Rectal smooth muscle tissue (tissue), 1 donor: ENCODE measurements at regions not wholly inside any gene's neighbourhood (a gene's known extent, or its start where the extent isn't known, plus 50 kb on each side); places are given as distances from the start of the nearest gene placed in this dataset.
A peak's percentile ranks its signal among the peaks of the same experiment; 100 is the strongest.

Source experiments
- H3K27ac ChIP-seq: one replicate; pipeline ENCODE4 v1.7.0; 2013; ENCODE audit warnings: low read depth, low read length, inconsistent platforms
- H3K27me3 ChIP-seq: one replicate; pipeline ENCODE4 v1.7.0; 2013; ENCODE audit warnings: low read length; ENCODE audit not compliant: control insufficient read depth, insufficient read depth
- H3K36me3 ChIP-seq: one replicate; pipeline ENCODE4 v1.7.0; 2013; ENCODE audit warnings: low read length; ENCODE audit not compliant: control insufficient read depth, insufficient read depth
- H3K4me1 ChIP-seq: one replicate; pipeline ENCODE4 v1.7.0; 2013; ENCODE audit warnings: low read length; ENCODE audit not compliant: control insufficient read depth, insufficient read depth
- H3K4me3 ChIP-seq: one replicate; pipeline ENCODE4 v1.7.0; 2013; ENCODE audit warnings: low read length
- H3K9ac ChIP-seq: one replicate; pipeline ENCODE4 v1.7.0; 2013; ENCODE audit warnings: low read length

- Histone ChIP-seq H3K4me3 (no peak overlapping the region), H3K27me3 (no peaks in the 10 kb centered on the region), H3K36me3 (no peaks in the 10 kb centered on the region), H3K4me1 (peaks cover 3% of the 10 kb centered on the region), H3K9ac (no peak overlapping the region), H3K27ac (no peak overlapping the region)
These were observed 326.6 kb upstream of the PROK2 start for GRCh38 chr3:72111265-72112205.

- no peaks in the 10 kb centered on the region for H3K36me3 ChIP-seq
- H3K27ac ChIP-seq = no peak overlapping the region
- H3K4me1 ChIP-seq = peaks cover 3% of the 10 kb centered on the region
- H3K4me3 ChIP-seq = no peak overlapping the region
- H3K27me3 ChIP-seq = no peaks in the 10 kb centered on the region
- H3K9ac ChIP-seq = no peak overlapping the region
These were observed 324.6 kb upstream of the PROK2 start for GRCh38 chr3:72109327-72110259.

GRCh38 chr3:72105306-72105705, 320.4 kb upstream of the PROK2 start:
- Histone ChIP-seq H3K27ac (no peak overlapping the region), H3K4me3 (no peak overlapping the region), H3K27me3 (no peaks in the 10 kb centered on the region), H3K4me1 (peaks cover 4% of the 10 kb centered on the region), H3K9ac (no peak overlapping the region), H3K36me3 (no peaks in the 10 kb centered on the region)

GRCh38 chr3:72102112-72102616, 317.2 kb upstream of the PROK2 start:
- H3K27ac ChIP-seq = no peak overlapping the region
- peaks cover 4% of the 10 kb centered on the region for H3K4me1 ChIP-seq
- H3K4me3 ChIP-seq = no peak overlapping the region
- peak overlapping the region; percentile 10 for H3K9ac ChIP-seq
- no peaks in the 10 kb centered on the region for H3K27me3 ChIP-seq
- H3K36me3 ChIP-seq = no peaks in the 10 kb centered on the region

- Histone ChIP-seq H3K4me1 (peaks cover 4% of the 10 kb centered on the region), H3K36me3 (no peaks in the 10 kb centered on the region), H3K9ac (no peak overlapping the region), H3K27ac (no peak overlapping the region), H3K4me3 (no peak overlapping the region), H3K27me3 (no peaks in the 10 kb centered on the region)
These were observed 316.5 kb upstream of the PROK2 start for GRCh38 chr3:72101494-72101893.

- Histone ChIP-seq H3K27ac (no peak overlapping the region), H3K27me3 (no peaks in the 10 kb centered on the region), H3K36me3 (no peaks in the 10 kb centered on the region), H3K4me1 (peaks cover 4% of the 10 kb centered on the region), H3K9ac (no peak overlapping the region), H3K4me3 (peak overlapping the region; percentile 35)
These were observed 315.7 kb upstream of the PROK2 start for GRCh38 chr3:72100601-72101187.

GRCh38 chr3:72100080-72100511, 315.1 kb upstream of the PROK2 start:
- no peaks in the 10 kb centered on the region for H3K27me3 ChIP-seq
- no peak overlapping the region for H3K9ac ChIP-seq
- no peaks in the 10 kb centered on the region for H3K36me3 ChIP-seq
- peaks cover 4% of the 10 kb centered on the region for H3K4me1 ChIP-seq
- H3K27ac ChIP-seq = no peak overlapping the region
- H3K4me3 ChIP-seq = peak overlapping the region; percentile 35

- H3K27me3 ChIP-seq = no peaks in the 10 kb centered on the region
- H3K36me3 ChIP-seq = no peaks in the 10 kb centered on the region
- H3K27ac ChIP-seq = no peak overlapping the region
- H3K9ac ChIP-seq = no peak overlapping the region
- H3K4me3 ChIP-seq = no peak overlapping the region
- H3K4me1 ChIP-seq = peaks cover 4% of the 10 kb centered on the region
These were observed 314.6 kb upstream of the PROK2 start for GRCh38 chr3:72099326-72100079.

GRCh38 chr3:72097053-72097452, 312.1 kb upstream of the PROK2 start:
- Histone ChIP-seq H3K9ac (no peak overlapping the region), H3K4me3 (no peak overlapping the region), H3K27ac (no peak overlapping the region), H3K4me1 (peaks cover 4% of the 10 kb centered on the region), H3K36me3 (no peaks in the 10 kb centered on the region), H3K27me3 (no peaks in the 10 kb centered on the region)

- H3K36me3 ChIP-seq = no peaks in the 10 kb centered on the region
- no peak overlapping the region for H3K9ac ChIP-seq
- H3K27ac ChIP-seq = no peak overlapping the region
- H3K4me3 ChIP-seq = no peak overlapping the region
- no peaks in the 10 kb centered on the region for H3K4me1 ChIP-seq
- H3K27me3 ChIP-seq = no peaks in the 10 kb centered on the region
These were observed 310.6 kb upstream of the PROK2 start for GRCh38 chr3:72095521-72095920.

GRCh38 chr3:72093992-72094334, 309.0 kb upstream of the PROK2 start:
- no peak overlapping the region for H3K27ac ChIP-seq
- no peak overlapping the region for H3K4me3 ChIP-seq
- no peaks in the 10 kb centered on the region for H3K36me3 ChIP-seq
- H3K4me1 ChIP-seq = no peaks in the 10 kb centered on the region
- no peaks in the 10 kb centered on the region for H3K27me3 ChIP-seq
- no peak overlapping the region for H3K9ac ChIP-seq
